SJSA1 (cell line): ENCODE measurements at regions not wholly inside any gene's neighbourhood (a gene's known extent, or its start where the extent isn't known, plus 50 kb on each side); places are given as distances from the start of the nearest gene placed in this dataset.

Experiments
- DNase-seq, 2 experiments: peaks; one replicate each; pipeline ENCODE4 v3.0.0-alpha.2; 2015 to 2020; ENCODE audit warnings: low spot score in 2 of 2, low read depth in 1 of 2
- H3K27ac ChIP-seq: fragments of 250-450 bp; sonication (Bioruptor Pico); 2 replicates; pipeline ENCODE4 v1.5.1; 2020; ENCODE audit warnings: mild to moderate bottlenecking, moderate library complexity
- H3K27me3 ChIP-seq: fragments of 250-450 bp; sonication (Bioruptor Pico); replicated peaks from 2 replicates; pipeline ENCODE4 v1.5.1; 2020; ENCODE audit warnings: mild to moderate bottlenecking, moderate library complexity
- H3K36me3 ChIP-seq: fragments of 250-450 bp; sonication (Bioruptor Pico); 2 replicates; pipeline ENCODE4 v1.5.1; 2020; ENCODE audit warnings: mild to moderate bottlenecking
- H3K4me1 ChIP-seq: fragments of 250-450 bp; sonication (Bioruptor Pico); replicated peaks from 2 replicates; pipeline ENCODE4 v1.6.1; 2021; ENCODE audit warnings: mild to moderate bottlenecking
- H3K4me3 ChIP-seq: fragments of 250-450 bp; sonication (Bioruptor Pico); 2 replicates; pipeline ENCODE4 v1.5.1; 2020; ENCODE audit warnings: mild to moderate bottlenecking
- H3K9me3 ChIP-seq: fragments of 250-450 bp; sonication (Bioruptor Pico); replicated peaks from 2 replicates; pipeline ENCODE4 v1.5.1; 2020; ENCODE audit warnings: mild to moderate bottlenecking

GRCh38 chr2:64904413-64905329 lies 84.5 kb upstream of the SLC1A4 start:
- no peaks in the 10 kb centered on the region for H3K27me3 ChIP-seq
- no peak for DNase-seq

GRCh38 chr2:64905338-64906024 lies 83.7 kb upstream of the SLC1A4 start:
- Histone ChIP-seq H3K36me3 (no peaks in the 10 kb centered on the region), H3K4me1 (no peaks in the 10 kb centered on the region), H3K27ac (no peak overlapping the region), H3K9me3 (peaks cover 6% of the 10 kb centered on the region; the same call in 1 of the 2 replicates), H3K27me3 (no peaks in the 10 kb centered on the region), H3K4me3 (no peak overlapping the region)
- no peak for DNase-seq

More at GRCh38 chr2:64904413-64905329, 84.5 kb upstream of the SLC1A4 start:
- Histone ChIP-seq H3K4me1 (no peaks in the 10 kb centered on the region), H3K36me3 (no peaks in the 10 kb centered on the region), H3K27ac (no peak overlapping the region), H3K9me3 (peaks cover 6% of the 10 kb centered on the region; the same call in 1 of the 2 replicates), H3K4me3 (no peak overlapping the region)

- DNase-seq = peak in 1 of 2 experiments; percentile 15
- Histone ChIP-seq H3K27ac (no peak overlapping the region), H3K9me3 (no peaks in the 10 kb centered on the region), H3K27me3 (no peaks in the 10 kb centered on the region), H3K4me3 (no peak overlapping the region), H3K4me1 (no peaks in the 10 kb centered on the region), H3K36me3 (no peaks in the 10 kb centered on the region)
Observed at GRCh38 chr2:64906853-64907536, 82.2 kb upstream of the SLC1A4 start.

GRCh38 chr2:64908406-64908805 lies 80.8 kb upstream of the SLC1A4 start:
- DNase-seq = no peak
- H3K4me3 ChIP-seq = no peak overlapping the region
- H3K36me3 ChIP-seq = no peaks in the 10 kb centered on the region
- H3K27me3 ChIP-seq = no peaks in the 10 kb centered on the region
- no peak overlapping the region for H3K27ac ChIP-seq
- no peaks in the 10 kb centered on the region for H3K4me1 ChIP-seq
- no peaks in the 10 kb centered on the region for H3K9me3 ChIP-seq

GRCh38 chr2:64910523-64910922 lies 78.7 kb upstream of the SLC1A4 start:
- Histone ChIP-seq H3K9me3 (no peaks in the 10 kb centered on the region), H3K4me1 (no peaks in the 10 kb centered on the region), H3K36me3 (no peaks in the 10 kb centered on the region), H3K27me3 (no peaks in the 10 kb centered on the region), H3K27ac (no peak overlapping the region), H3K4me3 (no peak overlapping the region)
- peak in 1 of 2 experiments; percentile 22 for DNase-seq

GRCh38 chr2:64910972-64911433 lies 78.2 kb upstream of the SLC1A4 start:
- no peak overlapping the region for H3K4me3 ChIP-seq
- no peaks in the 10 kb centered on the region for H3K9me3 ChIP-seq
- H3K27ac ChIP-seq = no peak overlapping the region
- DNase-seq = peak in 1 of 2 experiments; percentile 16
- no peaks in the 10 kb centered on the region for H3K36me3 ChIP-seq
- H3K4me1 ChIP-seq = no peaks in the 10 kb centered on the region
- no peaks in the 10 kb centered on the region for H3K27me3 ChIP-seq

- no peak overlapping the region for H3K27ac ChIP-seq
- no peaks in the 10 kb centered on the region for H3K36me3 ChIP-seq
- H3K4me3 ChIP-seq = no peak overlapping the region
- no peaks in the 10 kb centered on the region; the same call in 1 of the 2 replicates for H3K9me3 ChIP-seq
- DNase-seq = peak in 1 of 2 experiments; percentile 44
- no peaks in the 10 kb centered on the region for H3K27me3 ChIP-seq
- no peaks in the 10 kb centered on the region for H3K4me1 ChIP-seq
Observed at GRCh38 chr2:64913357-64913869, 75.8 kb upstream of the SLC1A4 start.

- no peaks in the 10 kb centered on the region; the same call in 1 of the 2 replicates for H3K9me3 ChIP-seq
- H3K27ac ChIP-seq = no peak overlapping the region
- no peak for DNase-seq
Observed at GRCh38 chr2:64914247-64914646, 75.0 kb upstream of the SLC1A4 start.

GRCh38 chr2:64914735-64915509 lies 74.3 kb upstream of the SLC1A4 start:
- no peaks in the 10 kb centered on the region for H3K4me1 ChIP-seq
- H3K27ac ChIP-seq = no peak overlapping the region
- no peak for DNase-seq
- no peaks in the 10 kb centered on the region for H3K36me3 ChIP-seq
- no peaks in the 10 kb centered on the region for H3K27me3 ChIP-seq
- no peaks in the 10 kb centered on the region; the same call in 1 of the 2 replicates for H3K9me3 ChIP-seq
- H3K4me3 ChIP-seq = no peak overlapping the region

More at GRCh38 chr2:64914247-64914646, 75.0 kb upstream of the SLC1A4 start:
- H3K27me3 ChIP-seq = no peaks in the 10 kb centered on the region
- no peaks in the 10 kb centered on the region for H3K36me3 ChIP-seq
- H3K4me1 ChIP-seq = no peaks in the 10 kb centered on the region
- H3K4me3 ChIP-seq = no peak overlapping the region

GRCh38 chr2:64915510-64915900 lies 73.7 kb upstream of the SLC1A4 start:
- Histone ChIP-seq H3K27ac (no peak overlapping the region), H3K9me3 (no peaks in the 10 kb centered on the region; the same call in 1 of the 2 replicates), H3K27me3 (no peaks in the 10 kb centered on the region), H3K4me3 (no peak overlapping the region), H3K4me1 (no peaks in the 10 kb centered on the region), H3K36me3 (no peaks in the 10 kb centered on the region)
- DNase-seq = no peak

GRCh38 chr2:64918220-64918886 lies 70.8 kb upstream of the SLC1A4 start:
- DNase-seq = no peak
- no peaks in the 10 kb centered on the region for H3K36me3 ChIP-seq
- H3K4me3 ChIP-seq = no peak overlapping the region
- no peaks in the 10 kb centered on the region; the same call in 1 of the 2 replicates for H3K9me3 ChIP-seq
- no peaks in the 10 kb centered on the region for H3K27me3 ChIP-seq
- no peak overlapping the region for H3K27ac ChIP-seq
- H3K4me1 ChIP-seq = no peaks in the 10 kb centered on the region

- Histone ChIP-seq H3K27me3 (no peaks in the 10 kb centered on the region), H3K4me3 (no peak overlapping the region), H3K36me3 (no peaks in the 10 kb centered on the region), H3K27ac (no peak overlapping the region), H3K4me1 (no peaks in the 10 kb centered on the region), H3K9me3 (no peaks in the 10 kb centered on the region; the same call in 1 of the 2 replicates)
- no peak for DNase-seq
Observed at GRCh38 chr2:64919261-64919660, 69.9 kb upstream of the SLC1A4 start.
